ENCODE measurements at regions not wholly inside any gene's neighbourhood (a gene's known extent, or its start where the extent isn't known, plus 50 kb on each side); places are given as distances from the start of the nearest gene placed in this dataset.

DNA sequence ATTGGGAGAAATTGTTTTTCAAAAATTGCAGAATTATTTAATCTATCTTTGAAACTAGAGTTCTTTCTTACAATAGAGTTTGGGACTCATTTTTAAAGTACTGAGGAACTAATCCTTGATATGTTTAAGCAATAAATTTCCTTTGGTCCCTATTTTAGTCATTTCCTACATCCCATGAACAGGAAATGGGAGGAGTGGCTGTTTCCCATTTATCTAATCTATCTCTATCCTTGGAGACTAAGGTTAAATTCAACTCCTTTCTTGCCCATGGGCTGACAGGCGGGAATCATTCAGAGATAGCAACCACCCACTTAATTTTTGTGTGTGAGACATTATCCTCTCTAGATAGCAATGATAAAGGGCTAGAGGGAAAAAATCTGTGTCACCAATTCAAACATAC, 131.6 kb upstream of the EMCN start:
- TF ChIP-seq CTCF (conservative IDR thresholded peaks at IDR 0.05), result no peak
- no peak for TF ChIP-seq EZH2 (IDR thresholded peaks at IDR 0.05; ENCODE audit: low read depth)
